Caco-2 (cell line): ENCODE measurements at regions not wholly inside any gene's neighbourhood (a gene's known extent, or its start where the extent isn't known, plus 50 kb on each side); places are given as distances from the start of the nearest gene placed in this dataset.

Source experiments
- BruUV-seq: library from RNA; stranded (reverse); fragments of 400-500 nt; replicated peaks from 2 replicates; lab custom pipeline; 2021; lab: Mats Ljungman, UMichigan
- CTCF ChIA-PET: fragments of 300-600 bp; sonication (Branson Sonifier 250); formaldehyde crosslinking; loops from one replicate; lab custom pipeline; 2022; ENCODE audit warnings: antibody characterized with exemption; lab: Charles Lee
- POLR2A ChIA-PET: fragments of 300-600 bp; sonication (Branson Sonifier 250); formaldehyde crosslinking; loops from one replicate; lab custom pipeline; 2022; ENCODE audit warnings: antibody characterized with exemption; lab: Charles Lee
- DNase-seq, 2 experiments: peaks; one replicate each; pipeline versions ENCODE4 v3.0.0 to v3.0.0-alpha.2; 2020 to 2022
- H3K27me3 ChIP-seq: replicated peaks from 2 replicates; pipeline ENCODE4 v1.6.0; 2011; ENCODE audit warnings: low read length; ENCODE audit not compliant: control insufficient read depth, insufficient read depth
- H3K36me3 ChIP-seq: 2 replicates; pipeline ENCODE4 v1.5.1; 2011; ENCODE audit warnings: low read length; ENCODE audit not compliant: control insufficient read depth, insufficient read depth
- H3K4me1 ChIP-seq: fragments of 250-450 bp; sonication (Bioruptor Pico); 2 replicates; pipeline ENCODE4 v1.5.1; 2020; ENCODE audit warnings: mild to moderate bottlenecking
- H3K4me3 ChIP-seq: 2 replicates; pipeline ENCODE4 v1.5.1; 2011; ENCODE audit warnings: low read depth, mild to moderate bottlenecking, control low read depth, low read length
- H3K9me3 ChIP-seq: fragments of 250-450 bp; sonication (Bioruptor Pico); 2 replicates; pipeline ENCODE4 v1.5.1; 2020; ENCODE audit warnings: mild to moderate bottlenecking, moderate library complexity
- H3K27ac Mint-ChIP-seq: one replicate; pipeline ENCODE4 v1.8.0; 2022; ENCODE audit warnings: mixed read lengths; ENCODE audit not compliant: unreplicated experiment
- H3K27me3 Mint-ChIP-seq: one replicate; pipeline ENCODE4 v1.8.0; 2022; ENCODE audit warnings: mixed read lengths; ENCODE audit not compliant: insufficient read depth, unreplicated experiment
- H3K36me3 Mint-ChIP-seq: one replicate; pipeline ENCODE4 v1.8.0; 2022; ENCODE audit warnings: mild to moderate bottlenecking, mixed read lengths; ENCODE audit not compliant: insufficient read depth, unreplicated experiment
- H3K4me1 Mint-ChIP-seq: one replicate; pipeline ENCODE4 v1.8.0; 2022; ENCODE audit warnings: low read depth, mixed read lengths; ENCODE audit not compliant: unreplicated experiment
- H3K4me3 Mint-ChIP-seq: one replicate; pipeline ENCODE4 v1.8.0; 2022; ENCODE audit warnings: mild to moderate bottlenecking, moderate library complexity, mixed read lengths; ENCODE audit not compliant: unreplicated experiment
- H3K9me3 Mint-ChIP-seq: one replicate; pipeline ENCODE4 v1.8.0; 2022; ENCODE audit warnings: mixed read lengths; ENCODE audit not compliant: unreplicated experiment
- CTCF ChIP-seq, 2 experiments: fragments of 200-600 bp in 1 of 2; IDR thresholded peaks; 1 replicate in 1 of 2; 2 replicates in 1 of 2; pipeline versions ENCODE4 v1.5.1 to v1.8.0; 2011 to 2022; ENCODE audit warnings: antibody characterized with exemption in 1 of 2, control low read depth in 1 of 2, inconsistent platforms in 1 of 2, low read depth in 1 of 2, low read length in 1 of 2, mild to moderate bottlenecking in 1 of 2, moderate library complexity in 1 of 2; ENCODE audit not compliant: insufficient read depth in 1 of 2, severe bottlenecking in 1 of 2, unreplicated experiment in 1 of 2
- intact Hi-C: fragments of 100-400 bp; cut with micrococcal nuclease; formaldehyde crosslinking; loops from one replicate; pipeline ENCODE4 v1.10.0; 2022; ENCODE audit not compliant: unreplicated experiment

DNA sequence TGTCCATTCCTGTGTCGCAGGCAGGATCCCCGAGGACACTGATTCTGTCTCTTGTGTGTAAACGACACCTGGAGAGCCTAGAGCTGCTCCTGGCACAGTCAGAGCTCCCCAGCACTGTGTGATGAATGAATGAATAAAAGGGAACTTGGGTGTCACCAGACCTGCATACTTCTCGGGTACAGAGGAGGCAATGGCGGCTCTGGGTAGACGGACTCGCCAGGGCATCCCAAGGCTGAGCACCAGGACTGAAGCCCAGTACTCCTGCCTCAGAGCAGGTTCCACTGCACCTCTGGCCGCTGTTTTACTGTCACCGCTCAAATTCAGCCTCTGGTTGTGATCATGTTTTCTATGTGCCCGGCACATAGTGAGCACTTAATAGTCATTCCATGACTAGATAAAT, 255.8 kb downstream of the GLRX3 start:
- ChIA-PET CTCF (no interaction called here), POLR2A (no interaction called here)
- BruUV-seq: no TSS peak
- Mint-ChIP-seq H3K4me1 (no peaks in the 10 kb centered on the region), H3K27ac (no peak overlapping the region), H3K4me3 (no peak overlapping the region), H3K36me3 (no peaks in the 10 kb centered on the region), H3K27me3 (no peaks in the 10 kb centered on the region), H3K9me3 (peaks cover 52% of the 10 kb centered on the region)
- H3K4me1 ChIP-seq: no peaks in the 10 kb centered on the region
- DNase-seq: no peak
- intact Hi-C loops: no loop called here
- no peaks in the 10 kb centered on the region for H3K36me3 ChIP-seq
- no peak overlapping the region for H3K4me3 ChIP-seq
- TF ChIP-seq CTCF (IDR thresholded peaks at IDR 0.05; ENCODE audit: insufficient read depth in 1 of 2, low read depth in 1 of 2, low read length in 1 of 2, severe bottlenecking in 1 of 2, unreplicated experiment in 1 of 2): no peak
- H3K27me3 ChIP-seq: no peaks in the 10 kb centered on the region
- peaks cover 5% of the 10 kb centered on the region for H3K9me3 ChIP-seq

DNA sequence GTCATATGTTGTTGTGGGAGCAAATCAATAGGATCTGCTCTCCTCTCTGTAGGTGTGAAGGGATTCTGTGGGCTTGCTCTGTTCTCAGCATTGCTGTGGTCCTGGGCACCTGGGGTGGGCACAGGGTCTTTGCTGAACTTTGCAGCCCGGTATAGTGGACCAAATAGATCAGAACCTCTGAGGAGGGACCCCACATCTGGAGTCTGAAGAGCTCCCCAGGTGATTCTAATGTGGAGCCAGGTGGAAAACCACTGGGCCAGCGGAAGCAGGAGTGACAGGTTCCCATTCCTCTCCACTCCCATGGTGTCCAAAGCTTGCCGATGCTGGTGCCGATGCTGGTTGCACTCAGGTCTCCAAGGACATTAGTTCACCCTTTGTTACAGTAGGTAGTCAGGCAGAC, 257.2 kb downstream of the GLRX3 start:
- H3K27me3 ChIP-seq: no peaks in the 10 kb centered on the region
- no peak for DNase-seq
- POLR2A ChIA-PET: no interaction called here
- Mint-ChIP-seq H3K27ac (no peak overlapping the region), H3K36me3 (no peaks in the 10 kb centered on the region), H3K9me3 (peaks cover 50% of the 10 kb centered on the region), H3K4me3 (no peak overlapping the region), H3K27me3 (no peaks in the 10 kb centered on the region), H3K4me1 (no peaks in the 10 kb centered on the region)
- H3K4me3 ChIP-seq: no peak overlapping the region
- CTCF ChIA-PET: no interaction called here
- no TSS peak for BruUV-seq
- intact Hi-C loops: no loop called here
- H3K4me1 ChIP-seq: no peaks in the 10 kb centered on the region
- no peaks in the 10 kb centered on the region for H3K36me3 ChIP-seq
- peaks cover 5% of the 10 kb centered on the region for H3K9me3 ChIP-seq
- TF ChIP-seq CTCF (IDR thresholded peaks at IDR 0.05; ENCODE audit: insufficient read depth in 1 of 2, low read depth in 1 of 2, low read length in 1 of 2, severe bottlenecking in 1 of 2, unreplicated experiment in 1 of 2): no peak

- ChIA-PET CTCF (no interaction called here), POLR2A (no interaction called here)
- H3K27ac Mint-ChIP-seq: no peak overlapping the region
- peaks cover 5% of the 10 kb centered on the region for H3K9me3 ChIP-seq
- no peaks in the 10 kb centered on the region for H3K27me3 ChIP-seq
- no peak for DNase-seq
- H3K27me3 Mint-ChIP-seq: no peaks in the 10 kb centered on the region
- intact Hi-C loops: no loop called here
- H3K9me3 Mint-ChIP-seq: peaks cover 59% of the 10 kb centered on the region
- no peaks in the 10 kb centered on the region for H3K36me3 ChIP-seq
- no peak overlapping the region for H3K4me3 ChIP-seq
- no peaks in the 10 kb centered on the region for H3K4me1 ChIP-seq
- TF ChIP-seq CTCF (IDR thresholded peaks at IDR 0.05; ENCODE audit: insufficient read depth in 1 of 2, low read depth in 1 of 2, low read length in 1 of 2, severe bottlenecking in 1 of 2, unreplicated experiment in 1 of 2): no peak
- no TSS peak for BruUV-seq
- no peak overlapping the region for H3K4me3 Mint-ChIP-seq
- no peaks in the 10 kb centered on the region for H3K4me1 Mint-ChIP-seq
- H3K36me3 Mint-ChIP-seq: no peaks in the 10 kb centered on the region
Measured at GRCh38 chr10:130394832-130395231, 258.6 kb downstream of the GLRX3 start.
